Mesothelial cell of epicardium (in vitro differentiated cells): ENCODE measurements at regions not wholly inside any gene's neighbourhood (a gene's known extent, or its start where the extent isn't known, plus 50 kb on each side); places are given as distances from the start of the nearest gene placed in this dataset.

ENCODE experiments used
- DNase-seq, 2 experiments: peaks; one replicate each; pipeline ENCODE4 v3.0.0; 2021; ENCODE audit warnings: low spot score in 2 of 2; ENCODE audit not compliant: unreplicated experiment in 2 of 2
- H3K27ac Mint-ChIP-seq: 2 replicates; pipeline ENCODE4 v1.8.0; 2021; ENCODE audit warnings: mixed read lengths
- H3K27me3 Mint-ChIP-seq: 2 replicates; pipeline ENCODE4 v1.8.0; 2021; ENCODE audit warnings: low read depth, mixed read lengths
- H3K36me3 Mint-ChIP-seq: 2 replicates; pipeline ENCODE4 v1.8.0; 2021; ENCODE audit warnings: mixed read lengths
- H3K4me1 Mint-ChIP-seq: 2 replicates; pipeline ENCODE4 v1.8.0; 2021; ENCODE audit warnings: mixed read lengths
- H3K4me3 Mint-ChIP-seq: 2 replicates; pipeline ENCODE4 v1.8.0; 2021; ENCODE audit warnings: mild to moderate bottlenecking, moderate library complexity, mixed read lengths
- H3K9me3 Mint-ChIP-seq: 2 replicates; pipeline ENCODE4 v1.8.0; 2021; ENCODE audit warnings: mixed read lengths
- CTCF ChIP-seq: fragments of 200-600 bp; sonication (generic); IDR thresholded peaks from one replicate; pipeline ENCODE4 v1.5.0; 2021; ENCODE audit warnings: antibody characterized with exemption; ENCODE audit not compliant: unreplicated experiment

DNA sequence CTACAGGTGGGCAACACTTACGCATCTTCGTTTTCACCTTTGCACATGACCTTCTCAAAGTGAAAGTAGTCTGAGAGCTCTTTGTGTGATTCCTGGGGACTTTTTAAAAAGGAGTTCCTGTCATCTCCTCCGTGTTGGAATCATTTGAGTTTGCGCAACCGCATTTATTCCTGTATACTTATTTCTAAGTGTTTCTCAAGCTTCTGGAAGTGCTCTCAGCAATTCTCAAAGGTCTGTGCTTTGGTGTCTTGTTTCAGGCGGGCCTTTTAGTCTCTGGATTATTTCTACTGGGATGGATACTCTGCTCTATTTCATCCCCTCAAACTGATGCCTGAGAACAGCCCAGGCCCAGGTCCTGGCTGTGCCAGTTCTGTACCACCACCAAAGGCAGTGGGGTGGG lies 226.5 kb upstream of the TUT7 start:
- no peak overlapping the region for H3K4me3 Mint-ChIP-seq
- H3K4me1 Mint-ChIP-seq, result peaks cover 39% of the 10 kb centered on the region
- H3K36me3 Mint-ChIP-seq, result no peaks in the 10 kb centered on the region
- no peak overlapping the region for H3K27ac Mint-ChIP-seq
- peaks cover 20% of the 10 kb centered on the region for H3K27me3 Mint-ChIP-seq
- no peak for DNase-seq
- no peak for TF ChIP-seq CTCF
- no peaks in the 10 kb centered on the region for H3K9me3 Mint-ChIP-seq

DNA sequence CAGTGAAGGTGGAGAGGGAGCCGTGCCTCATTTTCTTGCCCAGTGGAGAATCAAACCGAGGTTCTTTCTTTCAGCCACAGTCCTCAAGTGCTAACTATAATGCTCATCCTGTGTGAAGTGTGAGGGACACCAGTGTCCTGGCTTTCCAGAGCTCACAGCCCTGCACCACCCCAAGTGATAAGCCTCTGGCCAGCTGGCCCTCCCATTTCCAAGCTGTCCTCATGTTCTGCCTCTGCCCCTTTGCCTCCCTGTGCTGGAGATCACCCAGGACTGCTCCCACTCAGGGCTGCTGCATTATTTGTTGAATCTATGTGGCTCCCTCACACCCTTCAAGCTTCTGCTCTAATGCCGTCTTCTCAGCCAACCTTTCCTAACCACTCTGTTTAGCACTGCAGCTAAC lies 224.5 kb upstream of the TUT7 start:
- Mint-ChIP-seq H3K27me3 (peaks cover 23% of the 10 kb centered on the region), H3K36me3 (peaks cover 2% of the 10 kb centered on the region), H3K4me1 (peaks cover 27% of the 10 kb centered on the region), H3K27ac (no peak overlapping the region), H3K9me3 (peaks cover 14% of the 10 kb centered on the region), H3K4me3 (no peak overlapping the region)
- TF ChIP-seq CTCF, result no peak
- DNase-seq, result no peak

GRCh38 chr9:86577420-86578333 lies 223.5 kb upstream of the TUT7 start:
- H3K27ac Mint-ChIP-seq, result no peak overlapping the region
- peaks cover 24% of the 10 kb centered on the region for H3K27me3 Mint-ChIP-seq
- H3K4me3 Mint-ChIP-seq, result no peak overlapping the region
- H3K9me3 Mint-ChIP-seq, result peaks cover 18% of the 10 kb centered on the region
- peaks cover 5% of the 10 kb centered on the region for H3K36me3 Mint-ChIP-seq
- peaks cover 27% of the 10 kb centered on the region for H3K4me1 Mint-ChIP-seq
- no peak for DNase-seq
- no peak for TF ChIP-seq CTCF

DNA sequence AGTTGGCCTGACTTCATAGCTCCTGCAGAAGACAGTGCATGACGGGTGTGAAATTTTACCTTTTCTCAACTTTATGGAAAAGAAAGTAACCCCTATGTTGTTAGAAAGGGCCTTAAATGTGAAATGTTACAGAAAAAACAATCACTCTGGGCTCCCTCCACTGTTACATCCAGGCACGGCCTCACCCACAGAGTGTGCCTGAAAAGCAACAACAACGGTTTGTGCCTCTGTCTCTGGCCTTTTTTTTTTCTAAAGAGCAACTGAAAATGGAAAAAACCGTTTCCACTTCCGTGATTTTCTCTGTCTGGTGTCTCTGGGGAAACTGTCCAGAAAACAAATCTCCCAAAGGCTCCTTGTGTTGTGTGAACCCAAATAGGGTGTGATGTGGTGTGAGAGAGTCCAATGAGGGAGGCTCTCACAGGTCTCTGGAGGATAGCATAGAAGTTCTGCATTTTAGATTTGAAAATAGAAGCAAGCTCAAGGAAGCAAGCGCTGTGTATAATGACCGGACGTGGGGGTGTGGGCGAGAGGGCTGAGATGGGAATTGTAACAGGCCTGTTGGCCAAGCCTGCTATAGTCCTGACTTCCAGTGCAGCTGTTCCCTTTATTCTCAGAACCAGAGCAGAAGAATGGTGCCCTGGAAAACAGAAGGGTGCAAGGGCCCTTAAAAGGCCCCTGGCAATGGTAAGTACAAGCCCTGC lies 221.8 kb upstream of the TUT7 start:
- DNase-seq, result no peak
- peaks cover 18% of the 10 kb centered on the region for H3K9me3 Mint-ChIP-seq
- peaks cover 5% of the 10 kb centered on the region for H3K36me3 Mint-ChIP-seq
- H3K4me1 Mint-ChIP-seq, result peaks cover 26% of the 10 kb centered on the region
- no peak overlapping the region for H3K4me3 Mint-ChIP-seq
- no peak overlapping the region for H3K27ac Mint-ChIP-seq
- no peak for TF ChIP-seq CTCF
- peaks cover 24% of the 10 kb centered on the region for H3K27me3 Mint-ChIP-seq

GRCh38 chr9:86575137-86575536 lies 220.9 kb upstream of the TUT7 start:
- Mint-ChIP-seq H3K27ac (no peak overlapping the region), H3K4me3 (no peak overlapping the region), H3K9me3 (peaks cover 19% of the 10 kb centered on the region), H3K4me1 (peaks cover 21% of the 10 kb centered on the region), H3K36me3 (peaks cover 5% of the 10 kb centered on the region), H3K27me3 (peaks cover 22% of the 10 kb centered on the region)
- TF ChIP-seq CTCF, result no peak
- DNase-seq, result no peak
